CD14-positive monocyte (primary cell): ENCODE measurements at regions not wholly inside any gene's neighbourhood (a gene's known extent, or its start where the extent isn't known, plus 50 kb on each side); places are given as distances from the start of the nearest gene placed in this dataset.

Experiments
- DNase-seq, 3 donors: peaks; one replicate each; pipeline ENCODE4 v3.0.0-alpha.2; 2011 to 2022
- H2AFZ ChIP-seq: 2 replicates; pipeline ENCODE4 v1.6.0; 2012; ENCODE audit warnings: mild to moderate bottlenecking, low read depth, low read length, inconsistent platforms; ENCODE audit not compliant: insufficient read depth, poor library complexity, severe bottlenecking
- H3K27ac ChIP-seq, 2 donors: 1 replicate in 1 of 2; 2 replicates in 1 of 2; pipeline ENCODE4 v1.5.1; 2012 to 2013; ENCODE audit warnings: low read length in 2 of 2, control low read depth in 1 of 2, inconsistent platforms in 1 of 2, low read depth in 1 of 2, mild to moderate bottlenecking in 1 of 2
- H3K27me3 ChIP-seq, 2 donors: one replicate each; pipeline versions ENCODE4 v1.6.0 to v1.6.1; 2011 to 2013; ENCODE audit warnings: low read length in 2 of 2; ENCODE audit not compliant: control insufficient read depth in 2 of 2, insufficient read depth in 2 of 2
- H3K36me3 ChIP-seq, 2 donors: replicated peaks in 1 of 2; 1 replicate in 1 of 2; 2 replicates in 1 of 2; pipeline versions ENCODE4 v1.5.1 to v1.6.1; 2012 to 2013; ENCODE audit warnings: low read length in 2 of 2, control low read depth in 1 of 2, inconsistent platforms in 1 of 2, mild to moderate bottlenecking in 1 of 2; ENCODE audit not compliant: insufficient read depth in 2 of 2, control insufficient read depth in 1 of 2
- H3K4me1 ChIP-seq, 2 donors: 1 replicate in 1 of 2; 2 replicates in 1 of 2; pipeline versions ENCODE4 v1.5.1 to v1.6.1; 2012 to 2013; ENCODE audit warnings: low read length in 2 of 2, control low read depth in 1 of 2, inconsistent platforms in 1 of 2, mild to moderate bottlenecking in 1 of 2, moderate library complexity in 1 of 2; ENCODE audit not compliant: insufficient read depth in 2 of 2, control insufficient read depth in 1 of 2
- H3K4me2 ChIP-seq: replicated peaks from 2 replicates; pipeline ENCODE3; 2012; ENCODE audit warnings: low read length, moderate library complexity, mild to moderate bottlenecking; ENCODE audit not compliant: poor library complexity, severe bottlenecking; ENCODE audit errors: extremely low read depth
- H3K4me3 ChIP-seq, 3 experiments: fragments of 200-600 bp in 1 of 3; sonication (generic) in 1 of 3; replicated peaks in 1 of 3; 1 replicate in 2 of 3; 2 replicates in 1 of 3; pipeline ENCODE4 v1.5.1; 2011 to 2013; ENCODE audit warnings: low read length in 3 of 3, mild to moderate bottlenecking in 3 of 3, control low read depth in 2 of 3, low read depth in 2 of 3, inconsistent platforms in 1 of 3, moderate library complexity in 1 of 3
- H3K79me2 ChIP-seq: 2 replicates; pipeline ENCODE4 v1.6.0; 2012; ENCODE audit warnings: mild to moderate bottlenecking, control low read depth, inconsistent platforms, low read length, moderate library complexity; ENCODE audit not compliant: insufficient read depth
- H3K9ac ChIP-seq: 2 replicates; pipeline ENCODE4 v1.6.0; 2017; ENCODE audit warnings: low read length, mild to moderate bottlenecking; ENCODE audit not compliant: insufficient read depth, poor library complexity, severe bottlenecking
- H3K9me3 ChIP-seq, 2 donors: replicated peaks in 1 of 2; 1 replicate in 1 of 2; 2 replicates in 1 of 2; pipeline versions ENCODE4 v1.5.1 to v1.6.1; 2012 to 2013; ENCODE audit warnings: low read length in 2 of 2, control low read depth in 1 of 2; ENCODE audit not compliant: control insufficient read depth in 1 of 2, insufficient read depth in 1 of 2
- H4K20me1 ChIP-seq: 2 replicates; pipeline ENCODE4 v1.6.0; 2012; ENCODE audit warnings: mild to moderate bottlenecking, low read length, control low read depth, moderate library complexity; ENCODE audit not compliant: insufficient read depth
- H3K27ac Mint-ChIP-seq, 7 donors: one replicate each; pipeline ENCODE4 v1.8.0; 2020; ENCODE audit warnings: mild to moderate bottlenecking in 7 of 7, mixed read lengths in 7 of 7, moderate library complexity in 6 of 7, inconsistent platforms in 2 of 7
- H3K27me3 Mint-ChIP-seq, 3 donors: one replicate each; pipeline ENCODE4 v1.8.0; 2021 to 2022; ENCODE audit warnings: low read depth in 3 of 3, mild to moderate bottlenecking in 3 of 3, mixed read lengths in 3 of 3, moderate library complexity in 3 of 3, inconsistent platforms in 1 of 3
- H3K36me3 Mint-ChIP-seq, 2 donors: one replicate each; pipeline ENCODE4 v1.8.0; 2020; ENCODE audit warnings: mixed read lengths in 2 of 2, inconsistent platforms in 1 of 2, mild to moderate bottlenecking in 1 of 2
- H3K4me1 Mint-ChIP-seq: one replicate; pipeline ENCODE4 v1.8.0; 2020; ENCODE audit warnings: mild to moderate bottlenecking, mixed read lengths
- H3K4me3 Mint-ChIP-seq, 2 donors: one replicate each; pipeline ENCODE4 v1.8.0; 2020; ENCODE audit warnings: mild to moderate bottlenecking in 2 of 2, mixed read lengths in 2 of 2, moderate library complexity in 1 of 2
- H3K9me3 Mint-ChIP-seq, 7 donors: one replicate each; pipeline ENCODE4 v1.8.0; 2020 to 2022; ENCODE audit warnings: mixed read lengths in 7 of 7, mild to moderate bottlenecking in 6 of 7, moderate library complexity in 6 of 7, inconsistent platforms in 2 of 7
- CTCF ChIP-seq: fragments of 200-600 bp; IDR thresholded peaks from one replicate; pipeline ENCODE4 v1.8.0; 2022; ENCODE audit warnings: antibody characterized with exemption, mild to moderate bottlenecking
- WGBS: methylation state at CpG from one replicate; pipeline ENCODE4 v1.1.5; 2013; ENCODE audit warnings: missing lambda C conversion rate; ENCODE audit not compliant: insufficient coverage; 5-methylcytosine and 5-hydroxymethylcytosine counted together
- intact Hi-C, 2 donors: fragments of 100-400 bp; cut with micrococcal nuclease; formaldehyde crosslinking; loops; one replicate each; pipeline versions ENCODE4 v1.15.0 to v1.15.1; 2023

GRCh38 chr2:15863494-15864175 is 76.7 kb upstream of the MYCN start:
- H3K36me3 ChIP-seq: no peaks in the 10 kb centered on the region
- intact Hi-C loops: no loop called here
- H3K4me1 Mint-ChIP-seq: no peaks in the 10 kb centered on the region
- H3K27me3 ChIP-seq: no peaks in the 10 kb centered on the region
- no peak overlapping the region for H3K9ac ChIP-seq
- H3K27ac ChIP-seq: no peak overlapping the region
- DNase-seq: no peak
- peaks cover 0 to 3% of the 10 kb centered on the region in 2 donors for H3K9me3 ChIP-seq
- H3K79me2 ChIP-seq: no peaks in the 10 kb centered on the region
- no peak overlapping the region for H3K4me2 ChIP-seq
- no CpG with 5 or more reads among the region's 5 CpGs for WGBS
- H3K4me3 ChIP-seq: no peak overlapping the region
- no peaks in the 10 kb centered on the region for H3K36me3 Mint-ChIP-seq
- H3K27me3 Mint-ChIP-seq: no peaks in the 10 kb centered on the region
- H3K4me1 ChIP-seq: no peaks in the 10 kb centered on the region
- no peak overlapping the region for H2AFZ ChIP-seq
- TF ChIP-seq CTCF: no peak
- H3K27ac Mint-ChIP-seq: no peak overlapping the region
- no peak overlapping the region for H3K4me3 Mint-ChIP-seq
- H4K20me1 ChIP-seq: no peaks in the 10 kb centered on the region
- peaks cover 0 to 3% (median 0%) of the 10 kb centered on the region in 7 donors for H3K9me3 Mint-ChIP-seq

GRCh38 chr2:15864176-15864769 is 76.1 kb upstream of the MYCN start:
- Histone ChIP-seq H2AFZ (no peak overlapping the region), H3K4me3 (no peak overlapping the region), H4K20me1 (no peaks in the 10 kb centered on the region), H3K9me3 (peaks cover 0 to 3% of the 10 kb centered on the region in 2 donors), H3K4me2 (no peak overlapping the region), H3K9ac (no peak overlapping the region), H3K79me2 (no peaks in the 10 kb centered on the region), H3K4me1 (no peaks in the 10 kb centered on the region), H3K36me3 (no peaks in the 10 kb centered on the region), H3K27ac (no peak overlapping the region), H3K27me3 (no peaks in the 10 kb centered on the region)
- intact Hi-C loops: no loop called here
- no peaks in the 10 kb centered on the region for H3K36me3 Mint-ChIP-seq
- H3K9me3 Mint-ChIP-seq: peaks cover 0 to 6% (median 0%) of the 10 kb centered on the region in 7 donors
- TF ChIP-seq CTCF: no peak
- H3K4me3 Mint-ChIP-seq: no peak overlapping the region
- H3K4me1 Mint-ChIP-seq: no peaks in the 10 kb centered on the region
- H3K27me3 Mint-ChIP-seq: no peaks in the 10 kb centered on the region
- no CpG with 5 or more reads among the region's 3 CpGs for WGBS
- no peak for DNase-seq
- no peak overlapping the region for H3K27ac Mint-ChIP-seq
